GM23338 (cell line): ENCODE measurements at regions not wholly inside any gene's neighbourhood (a gene's known extent, or its start where the extent isn't known, plus 50 kb on each side); places are given as distances from the start of the nearest gene placed in this dataset.

Experiments
- ATAC-seq: fragments of 200-7000 bp; cut with Tn5 transposase; 3 replicates; pipeline ENCODE4 v1.9.1; 2020
- DNase-seq: peaks from one replicate; pipeline ENCODE4 v3.0.0-alpha.2; 2015; ENCODE audit warnings: low spot score
- H2AFZ ChIP-seq: fragments of 200-600 bp; sonication (generic); 2 replicates; pipeline ENCODE4 v1.8.0; 2016; ENCODE audit warnings: antibody characterized with exemption, mild to moderate bottlenecking, moderate library complexity
- H3F3A ChIP-seq: fragments of 200-600 bp; sonication (generic); replicated peaks from 2 replicates; pipeline ENCODE4 v1.8.0; 2017; ENCODE audit warnings: antibody characterized with exemption, mixed run types, low read depth
- H3K27ac ChIP-seq: fragments of 200-600 bp; sonication (generic); 2 replicates; pipeline ENCODE4 v1.6.1; 2016; ENCODE audit warnings: low read depth
- H3K27me3 ChIP-seq: fragments of 200-600 bp; sonication (generic); 2 replicates; pipeline ENCODE4 v1.8.0; 2016; ENCODE audit warnings: mild to moderate bottlenecking, mixed run types, moderate library complexity; ENCODE audit not compliant: insufficient read depth
- H3K36me3 ChIP-seq: fragments of 200-600 bp; sonication (generic); 2 replicates; pipeline ENCODE4 v1.8.0; 2016; ENCODE audit warnings: mild to moderate bottlenecking; ENCODE audit not compliant: insufficient read depth
- H3K4me1 ChIP-seq: fragments of 200-600 bp; sonication (generic); 2 replicates; pipeline ENCODE4 v1.8.0; 2016; ENCODE audit warnings: mild to moderate bottlenecking, moderate library complexity; ENCODE audit not compliant: insufficient read depth
- H3K4me2 ChIP-seq: fragments of 200-600 bp; sonication (generic); 2 replicates; pipeline ENCODE4 v1.7.1; 2017; ENCODE audit warnings: mixed run types
- H3K4me3 ChIP-seq: fragments of 200-600 bp; sonication (generic); 2 replicates; pipeline ENCODE4 v1.6.1; 2016; ENCODE audit warnings: mixed run types
- H3K79me2 ChIP-seq: fragments of 200-600 bp; sonication (generic); replicated peaks from 2 replicates; pipeline ENCODE4 v1.8.0; 2017; ENCODE audit warnings: mild to moderate bottlenecking; ENCODE audit not compliant: insufficient read depth
- H3K9me2 ChIP-seq: fragments of 200-600 bp; sonication (generic); 2 replicates; pipeline ENCODE4 v1.8.0; 2017; ENCODE audit not compliant: insufficient read depth
- H4K20me1 ChIP-seq: fragments of 200-600 bp; sonication (generic); replicated peaks from 2 replicates; pipeline ENCODE4 v1.8.0; 2017; ENCODE audit warnings: mild to moderate bottlenecking; ENCODE audit not compliant: insufficient read depth
- H3K27ac Mint-ChIP-seq: 2 replicates; pipeline ENCODE4 v1.8.0; 2020; ENCODE audit warnings: inconsistent platforms, mild to moderate bottlenecking, moderate library complexity, mixed read lengths
- H3K27me3 Mint-ChIP-seq: 3 replicates; pipeline ENCODE4 v1.8.0; 2022; ENCODE audit warnings: low read depth, mild to moderate bottlenecking, moderate library complexity, mixed read lengths, inconsistent platforms; ENCODE audit not compliant: insufficient read depth, poor library complexity
- H3K36me3 Mint-ChIP-seq: 3 replicates; pipeline ENCODE4 v1.8.0; 2021; ENCODE audit warnings: low read depth, mild to moderate bottlenecking, inconsistent platforms, moderate library complexity, mixed read lengths
- H3K4me1 Mint-ChIP-seq: 3 replicates; pipeline ENCODE4 v1.8.0; 2020; ENCODE audit warnings: mild to moderate bottlenecking, inconsistent platforms, mixed read lengths
- H3K4me3 Mint-ChIP-seq: 3 replicates; pipeline ENCODE4 v1.8.0; 2021; ENCODE audit warnings: moderate library complexity, mild to moderate bottlenecking, inconsistent platforms, mixed read lengths
- H3K9me3 Mint-ChIP-seq: 3 replicates; pipeline ENCODE4 v1.8.0; 2020; ENCODE audit warnings: moderate library complexity, mild to moderate bottlenecking, inconsistent platforms, mixed read lengths
- CREB1 ChIP-seq: fragments of 250-450 bp; sonication (Bioruptor Pico); IDR thresholded peaks from 2 replicates; pipeline ENCODE4 v1.5.0; 2020; ENCODE audit warnings: low read depth, mild to moderate bottlenecking, moderate library complexity
- CTCF ChIP-seq, 2 experiments: fragments of 200-600 bp in 1 of 2; sonication (generic) in 1 of 2; conservative IDR thresholded peaks; 2 replicates each; pipeline versions ENCODE4 v1.5.1 to v1.6.1; 2016 to 2017; ENCODE audit warnings: antibody characterized with exemption in 2 of 2, low read depth in 2 of 2, mild to moderate bottlenecking in 2 of 2, moderate library complexity in 1 of 2
- ETS1 ChIP-seq: IDR thresholded peaks from 2 replicates; pipeline ENCODE4 v1.6.1; 2016; ENCODE audit warnings: antibody characterized with exemption
- EZH2 ChIP-seq: fragments of 200-600 bp; sonication (generic); IDR thresholded peaks from one replicate; pipeline ENCODE4 v1.8.0; 2017; ENCODE audit warnings: antibody characterized with exemption, mild to moderate bottlenecking, low read depth; ENCODE audit not compliant: unreplicated experiment
- NANOG ChIP-seq: IDR thresholded peaks from 2 replicates; pipeline ENCODE4 v1.6.1; 2016; ENCODE audit warnings: antibody characterized with exemption, borderline replicate concordance
- POLR2AphosphoS5 ChIP-seq: IDR thresholded peaks from 2 replicates; pipeline ENCODE4 v1.6.1; 2016; ENCODE audit warnings: antibody characterized with exemption, low read depth
- ZNF114 ChIP-seq: fragments of 250-450 bp; sonication (Bioruptor Pico); IDR thresholded peaks from 2 replicates; pipeline ENCODE4 v1.5.0; 2020; ENCODE audit warnings: mild to moderate bottlenecking, moderate library complexity
- ZNF331 ChIP-seq: fragments of 250-450 bp; sonication (Bioruptor Pico); IDR thresholded peaks from 2 replicates; pipeline ENCODE4 v1.5.0; 2020; ENCODE audit warnings: low read depth, mild to moderate bottlenecking, moderate library complexity
- TF ChIP-seq, protein P1 (sequence below): fragments of 250-450 bp; sonication (Bioruptor Pico); IDR thresholded peaks from 2 replicates; pipeline ENCODE4 v1.5.0; 2020; ENCODE audit warnings: mild to moderate bottlenecking, moderate library complexity

GRCh38 chr2:192546565-192546964 is 351.8 kb upstream of the TMEFF2 start:
- H3K4me1 Mint-ChIP-seq: peaks cover 10% of the 10 kb centered on the region; the same call in 2 of the 3 replicates
- no peaks in the 10 kb centered on the region for H3F3A ChIP-seq
- no peak overlapping the region for H3K4me2 ChIP-seq
- ATAC-seq (no peak), DNase-seq (no peak)
- no peak overlapping the region for H3K27ac Mint-ChIP-seq
- no peak for TF ChIP-seq POLR2AphosphoS5
- no peak for TF ChIP-seq CREB1 (CRISPR knock-in tag)
- no peak for TF ChIP-seq EZH2
- TF ChIP-seq NANOG: no peak
- TF ChIP-seq ZNF331 (CRISPR knock-in tag): no peak
- TF ChIP-seq CTCF (conservative IDR thresholded peaks at IDR 0.05; ENCODE audit: low read depth in 2 of 2): no peak
- TF ChIP-seq ETS1: no peak
- TF ChIP-seq ZNF114 (CRISPR knock-in tag): no peak
- TF ChIP-seq, protein P1, sequence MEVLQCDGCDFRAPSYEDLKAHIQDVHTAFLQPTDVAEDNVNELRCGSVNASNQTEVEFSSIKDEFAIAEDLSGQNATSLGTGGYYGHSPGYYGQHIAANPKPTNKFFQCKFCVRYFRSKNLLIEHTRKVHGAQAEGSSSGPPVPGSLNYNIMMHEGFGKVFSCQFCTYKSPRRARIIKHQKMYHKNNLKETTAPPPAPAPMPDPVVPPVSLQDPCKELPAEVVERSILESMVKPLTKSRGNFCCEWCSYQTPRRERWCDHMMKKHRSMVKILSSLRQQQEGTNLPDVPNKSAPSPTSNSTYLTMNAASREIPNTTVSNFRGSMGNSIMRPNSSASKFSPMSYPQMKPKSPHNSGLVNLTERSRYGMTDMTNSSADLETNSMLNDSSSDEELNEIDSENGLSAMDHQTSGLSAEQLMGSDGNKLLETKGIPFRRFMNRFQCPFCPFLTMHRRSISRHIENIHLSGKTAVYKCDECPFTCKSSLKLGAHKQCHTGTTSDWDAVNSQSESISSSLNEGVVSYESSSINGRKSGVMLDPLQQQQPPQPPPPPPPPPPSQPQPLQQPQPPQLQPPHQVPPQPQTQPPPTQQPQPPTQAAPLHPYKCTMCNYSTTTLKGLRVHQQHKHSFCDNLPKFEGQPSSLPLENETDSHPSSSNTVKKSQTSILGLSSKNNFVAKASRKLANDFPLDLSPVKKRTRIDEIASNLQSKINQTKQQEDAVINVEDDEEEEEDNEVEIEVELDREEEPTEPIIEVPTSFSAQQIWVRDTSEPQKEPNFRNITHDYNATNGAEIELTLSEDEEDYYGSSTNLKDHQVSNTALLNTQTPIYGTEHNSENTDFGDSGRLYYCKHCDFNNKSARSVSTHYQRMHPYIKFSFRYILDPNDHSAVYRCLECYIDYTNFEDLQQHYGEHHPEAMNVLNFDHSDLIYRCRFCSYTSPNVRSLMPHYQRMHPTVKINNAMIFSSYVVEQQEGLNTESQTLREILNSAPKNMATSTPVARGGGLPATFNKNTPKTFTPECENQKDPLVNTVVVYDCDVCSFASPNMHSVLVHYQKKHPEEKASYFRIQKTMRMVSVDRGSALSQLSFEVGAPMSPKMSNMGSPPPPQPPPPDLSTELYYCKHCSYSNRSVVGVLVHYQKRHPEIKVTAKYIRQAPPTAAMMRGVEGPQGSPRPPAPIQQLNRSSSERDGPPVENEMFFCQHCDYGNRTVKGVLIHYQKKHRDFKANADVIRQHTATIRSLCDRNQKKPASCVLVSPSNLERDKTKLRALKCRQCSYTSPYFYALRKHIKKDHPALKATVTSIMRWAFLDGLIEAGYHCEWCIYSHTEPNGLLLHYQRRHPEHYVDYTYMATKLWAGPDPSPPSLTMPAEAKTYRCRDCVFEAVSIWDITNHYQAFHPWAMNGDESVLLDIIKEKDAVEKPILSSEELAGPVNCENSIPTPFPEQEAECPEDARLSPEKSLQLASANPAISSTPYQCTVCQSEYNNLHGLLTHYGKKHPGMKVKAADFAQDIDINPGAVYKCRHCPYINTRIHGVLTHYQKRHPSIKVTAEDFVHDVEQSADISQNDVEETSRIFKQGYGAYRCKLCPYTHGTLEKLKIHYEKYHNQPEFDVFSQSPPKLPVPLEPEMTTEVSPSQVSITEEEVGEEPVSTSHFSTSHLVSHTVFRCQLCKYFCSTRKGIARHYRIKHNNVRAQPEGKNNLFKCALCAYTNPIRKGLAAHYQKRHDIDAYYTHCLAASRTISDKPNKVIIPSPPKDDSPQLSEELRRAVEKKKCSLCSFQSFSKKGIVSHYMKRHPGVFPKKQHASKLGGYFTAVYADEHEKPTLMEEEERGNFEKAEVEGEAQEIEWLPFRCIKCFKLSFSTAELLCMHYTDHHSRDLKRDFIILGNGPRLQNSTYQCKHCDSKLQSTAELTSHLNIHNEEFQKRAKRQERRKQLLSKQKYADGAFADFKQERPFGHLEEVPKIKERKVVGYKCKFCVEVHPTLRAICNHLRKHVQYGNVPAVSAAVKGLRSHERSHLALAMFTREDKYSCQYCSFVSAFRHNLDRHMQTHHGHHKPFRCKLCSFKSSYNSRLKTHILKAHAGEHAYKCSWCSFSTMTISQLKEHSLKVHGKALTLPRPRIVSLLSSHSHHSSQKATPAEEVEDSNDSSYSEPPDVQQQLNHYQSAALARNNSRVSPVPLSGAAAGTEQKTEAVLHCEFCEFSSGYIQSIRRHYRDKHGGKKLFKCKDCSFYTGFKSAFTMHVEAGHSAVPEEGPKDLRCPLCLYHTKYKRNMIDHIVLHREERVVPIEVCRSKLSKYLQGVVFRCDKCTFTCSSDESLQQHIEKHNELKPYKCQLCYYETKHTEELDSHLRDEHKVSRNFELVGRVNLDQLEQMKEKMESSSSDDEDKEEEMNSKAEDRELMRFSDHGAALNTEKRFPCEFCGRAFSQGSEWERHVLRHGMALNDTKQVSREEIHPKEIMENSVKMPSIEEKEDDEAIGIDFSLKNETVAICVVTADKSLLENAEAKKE: no peak
- no peaks in the 10 kb centered on the region for H3K79me2 ChIP-seq
- no peaks in the 10 kb centered on the region for H4K20me1 ChIP-seq
- no peaks in the 10 kb centered on the region for H3K27me3 ChIP-seq
- no peak overlapping the region for H3K27ac ChIP-seq
- H3K9me3 Mint-ChIP-seq: no peaks in the 10 kb centered on the region
- H3K4me1 ChIP-seq: peaks cover 8% of the 10 kb centered on the region
- no peaks in the 10 kb centered on the region for H3K9me2 ChIP-seq
- H3K36me3 Mint-ChIP-seq: no peaks in the 10 kb centered on the region
- no peaks in the 10 kb centered on the region for H3K36me3 ChIP-seq
- no peak overlapping the region for H2AFZ ChIP-seq
- no peak overlapping the region for H3K4me3 ChIP-seq
- no peaks in the 10 kb centered on the region for H3K27me3 Mint-ChIP-seq
- no peak overlapping the region for H3K4me3 Mint-ChIP-seq
